Stimulated activated CD8-positive, alpha-beta memory T cell treated with anti-CD3 and anti-CD28 coated beads, Interleukin-15, amount 100 ng/mL, for 48 hours (primary cell): ENCODE measurements at regions not wholly inside any gene's neighbourhood (a gene's known extent, or its start where the extent isn't known, plus 50 kb on each side); places are given as distances from the start of the nearest gene placed in this dataset.
"Not testable (repeated sequence)": the region's sequence is repeated elsewhere in the genome, so short reads cannot be mapped to it uniquely, and the experiment has no call there.

ENCODE experiments used
- DNase-seq, 2 donors: peaks; one replicate each; pipeline ENCODE4 v3.0.0-alpha.2; 2020; ENCODE audit warnings: low read depth in 2 of 2

- DNase-seq = no peak
Observed at GRCh38 chr15:35928847-35929246, 382.9 kb upstream of the DPH6 start.

GRCh38 chr15:35929740-35930444 lies 383.9 kb upstream of the DPH6 start:
- no peak for DNase-seq

DNA sequence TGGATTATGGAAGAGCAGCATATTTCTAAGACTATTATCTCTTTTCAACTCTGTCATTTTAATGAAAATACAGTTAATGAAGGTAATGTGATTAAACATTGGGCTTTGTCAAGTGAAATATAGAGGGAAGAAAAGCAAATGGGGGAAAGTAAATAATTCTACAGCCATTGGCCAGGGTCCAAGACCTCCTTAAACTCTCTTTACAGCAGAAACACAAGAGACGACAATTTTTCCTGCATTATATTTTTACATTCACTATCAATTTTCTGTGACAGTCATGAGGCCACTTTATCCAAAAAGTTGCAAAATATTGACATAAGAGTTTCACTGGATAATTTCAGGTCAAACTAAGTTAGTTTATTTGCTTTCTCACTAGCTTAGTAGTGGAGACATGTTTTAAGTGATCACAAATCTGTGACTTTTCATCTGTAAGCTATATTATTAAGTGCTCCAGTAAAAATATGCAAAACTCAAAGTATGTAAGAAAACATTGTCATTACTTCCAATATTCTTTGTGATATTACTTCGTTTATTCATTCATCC lies 385.9 kb upstream of the DPH6 start:
- no peak for DNase-seq

DNA sequence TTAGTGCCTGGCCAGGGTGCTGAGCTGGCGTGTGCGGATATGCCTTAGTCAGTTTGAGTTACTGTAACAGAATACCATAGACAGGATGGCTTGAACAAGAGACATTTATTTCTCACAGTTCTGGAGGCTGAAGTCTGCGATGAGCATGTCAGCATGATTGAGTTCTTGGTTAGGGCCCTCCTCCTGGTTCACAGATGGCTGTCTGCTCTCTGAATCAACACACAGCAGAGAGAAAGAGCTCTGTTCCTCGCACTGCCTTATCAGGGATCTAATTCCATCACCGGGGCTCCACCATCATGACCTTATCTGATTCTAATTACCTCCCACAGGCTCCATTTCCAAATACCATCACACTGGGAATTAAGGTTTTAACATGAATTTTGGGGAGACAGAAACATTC lies 386.6 kb upstream of the DPH6 start:
- DNase-seq = no peak

DNA sequence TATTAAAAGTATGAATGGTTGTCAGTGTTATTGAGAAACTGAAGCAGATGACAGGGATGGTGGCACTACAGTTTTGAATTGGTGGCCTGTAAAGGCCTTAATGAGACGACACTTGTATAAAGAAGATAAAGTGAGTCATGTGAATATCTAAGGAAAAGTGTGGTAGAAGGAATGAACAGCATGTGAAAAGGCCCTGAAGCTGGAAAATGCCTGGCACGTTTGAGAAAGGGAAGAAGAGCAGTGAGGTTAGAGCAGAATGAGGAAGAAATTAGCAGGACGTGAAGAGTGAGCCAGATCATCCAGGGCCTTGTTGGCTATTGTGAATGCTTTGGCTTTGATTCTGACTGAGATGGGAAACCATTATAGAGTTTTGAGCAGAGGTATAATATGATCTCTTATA lies 387.6 kb upstream of the DPH6 start:
- no peak for DNase-seq

DNA sequence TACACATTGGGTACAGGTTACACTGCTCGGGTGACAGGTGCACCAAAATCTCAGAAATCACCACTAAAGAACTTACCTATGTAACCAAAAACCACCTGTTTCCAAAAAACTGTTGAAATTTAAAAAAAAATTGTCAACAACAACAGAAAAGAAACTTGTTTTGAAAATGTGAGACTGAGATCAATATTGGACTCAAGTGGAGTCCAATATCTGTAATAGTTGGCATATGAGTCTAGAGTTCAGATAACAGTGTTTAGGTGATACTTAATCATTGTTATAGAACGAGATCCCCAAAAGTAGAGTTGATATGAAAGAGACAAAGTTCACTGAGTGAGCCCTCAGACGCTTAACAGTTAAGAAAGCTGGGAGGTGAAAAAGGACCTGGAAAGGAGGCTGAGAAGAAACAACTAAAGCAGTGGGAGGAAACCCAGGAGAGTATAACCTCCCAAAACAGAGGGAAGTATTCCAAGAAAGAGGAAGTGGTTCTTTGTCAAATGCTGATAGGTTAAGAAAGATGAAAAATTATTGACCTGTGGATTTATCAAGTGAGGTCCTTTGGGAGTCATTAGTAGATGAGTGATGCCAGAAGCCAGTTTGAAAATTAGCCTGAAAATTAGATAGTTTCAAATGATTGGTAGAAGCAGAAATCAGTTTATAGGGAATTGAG lies 388.6 kb upstream of the DPH6 start:
- DNase-seq = no peak

GRCh38 chr15:35936284-35936683 lies 390.3 kb upstream of the DPH6 start:
- DNase-seq = no peak

GRCh38 chr15:35937380-35937779 lies 391.4 kb upstream of the DPH6 start:
- DNase-seq = no peak

DNA sequence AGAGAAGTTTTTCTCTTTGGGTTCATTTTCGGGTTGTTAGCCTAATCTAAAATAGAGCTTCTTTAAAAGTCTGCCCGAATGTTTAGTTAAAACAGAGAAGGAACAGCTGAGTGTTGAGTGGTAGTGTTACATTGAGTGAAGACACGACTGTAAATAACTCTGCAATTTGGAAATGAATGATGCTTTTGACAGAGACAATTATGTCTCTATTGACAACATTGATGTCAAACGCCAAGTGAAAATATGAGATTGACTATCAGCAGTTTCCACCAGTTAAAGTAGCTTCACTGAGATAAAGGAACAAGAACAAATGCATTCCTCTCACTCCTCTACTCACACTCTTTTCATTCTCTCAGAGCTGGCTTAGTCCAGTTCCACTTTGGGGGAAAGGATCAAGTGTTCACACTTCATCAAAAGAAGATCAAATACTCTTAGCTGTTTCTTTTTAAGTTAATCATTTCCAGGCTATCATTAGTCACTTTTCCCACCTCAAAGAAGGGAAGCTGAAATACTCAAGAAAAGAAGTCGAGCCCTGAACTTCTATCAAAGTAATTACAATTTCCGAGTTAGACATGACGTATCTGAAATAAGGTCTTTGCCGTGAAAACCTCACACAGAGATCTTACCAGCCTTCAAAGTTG lies 399.1 kb upstream of the DPH6 start:
- DNase-seq = no peak

GRCh38 chr15:35953424-35953823 lies 407.5 kb upstream of the DPH6 start:
- no peak for DNase-seq

- DNase-seq = no peak
Observed at GRCh38 chr15:35956056-35956455, 410.1 kb upstream of the DPH6 start.

DNA sequence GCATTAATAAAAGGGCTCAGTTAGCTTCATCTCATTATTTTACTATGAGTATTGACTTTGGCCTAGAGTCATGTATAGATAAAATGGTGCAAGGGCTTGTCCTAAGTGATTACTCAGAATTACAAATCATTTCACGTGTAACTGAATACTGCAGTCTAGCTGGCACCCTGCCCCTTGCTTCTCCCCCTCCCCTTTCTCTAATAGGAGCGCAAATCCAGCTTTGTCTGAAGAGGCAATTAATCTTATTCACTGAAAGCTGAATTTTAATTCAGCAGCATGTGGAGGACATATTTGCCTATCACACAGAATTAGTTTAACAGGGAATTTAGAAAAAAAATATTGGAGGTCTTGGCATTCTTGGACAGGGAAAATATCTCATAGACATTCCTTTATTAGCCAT lies 412.1 kb upstream of the DPH6 start:
- DNase-seq = no peak

DNA sequence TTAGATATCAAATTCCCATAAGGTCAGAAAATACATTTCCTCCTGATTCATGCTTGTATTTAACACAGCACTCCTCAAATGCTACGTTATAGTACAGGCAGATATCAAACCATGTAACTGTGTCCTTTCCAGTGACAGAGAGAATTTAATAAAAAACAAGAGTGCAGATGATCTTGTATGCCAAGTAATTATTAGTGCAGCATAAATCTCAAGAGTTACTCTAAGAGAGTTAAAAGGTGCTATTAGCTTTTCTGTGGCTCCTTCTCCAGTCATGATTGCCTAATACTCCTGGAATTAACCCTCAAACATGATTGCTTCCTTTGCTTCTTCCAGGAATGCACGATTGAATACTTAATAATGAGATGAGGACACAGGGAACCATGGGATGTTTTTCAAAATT lies 413.0 kb upstream of the DPH6 start:
- DNase-seq = no peak

GRCh38 chr15:35963326-35963725 lies 417.4 kb upstream of the DPH6 start:
- DNase-seq = no peak

- no peak for DNase-seq
Observed at GRCh38 chr15:35966781-35967180, 420.8 kb upstream of the DPH6 start.

DNA sequence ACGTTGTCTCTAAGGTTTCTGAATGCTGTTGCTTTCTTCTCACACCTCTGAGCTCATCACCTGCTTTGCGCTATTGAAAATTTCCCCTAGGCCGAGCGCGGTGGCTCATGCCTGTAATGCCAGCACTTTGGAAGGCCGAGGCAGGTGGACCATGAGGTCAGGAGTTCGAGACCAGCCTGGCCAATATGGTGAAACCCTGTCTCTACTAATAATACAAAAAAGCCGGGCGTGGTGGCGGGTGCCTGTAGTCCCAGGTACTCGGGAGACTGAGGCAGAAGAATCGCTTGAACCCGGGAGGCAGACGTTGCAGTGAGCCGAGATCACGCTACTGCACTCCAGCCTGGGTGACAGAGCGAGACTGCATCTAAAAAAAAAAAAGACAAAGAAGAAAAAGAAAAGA lies 422.0 kb upstream of the DPH6 start:
- not testable (repeated sequence) for DNase-seq

- no peak for DNase-seq
Observed at GRCh38 chr15:35973029-35973428, 427.1 kb upstream of the DPH6 start.

DNA sequence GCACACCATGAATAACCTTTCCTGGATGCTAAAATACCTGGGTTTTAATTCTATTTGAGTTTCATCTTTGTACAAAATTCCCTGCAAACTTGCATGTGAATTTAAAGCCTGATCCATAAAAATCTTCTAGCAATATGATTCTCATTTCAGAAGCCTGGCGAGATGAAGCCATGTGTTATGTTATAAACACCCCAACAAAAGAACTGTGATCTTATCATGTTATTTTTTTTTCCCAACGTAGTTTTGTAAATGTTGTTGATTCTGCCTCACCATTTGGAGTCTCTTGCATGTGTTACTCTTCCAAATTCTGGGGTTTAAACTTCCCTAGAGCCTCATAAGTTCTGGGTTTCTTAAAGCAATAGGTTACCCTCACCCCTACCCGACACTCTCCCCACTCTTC lies 428.1 kb upstream of the DPH6 start:
- DNase-seq = no peak

DNA sequence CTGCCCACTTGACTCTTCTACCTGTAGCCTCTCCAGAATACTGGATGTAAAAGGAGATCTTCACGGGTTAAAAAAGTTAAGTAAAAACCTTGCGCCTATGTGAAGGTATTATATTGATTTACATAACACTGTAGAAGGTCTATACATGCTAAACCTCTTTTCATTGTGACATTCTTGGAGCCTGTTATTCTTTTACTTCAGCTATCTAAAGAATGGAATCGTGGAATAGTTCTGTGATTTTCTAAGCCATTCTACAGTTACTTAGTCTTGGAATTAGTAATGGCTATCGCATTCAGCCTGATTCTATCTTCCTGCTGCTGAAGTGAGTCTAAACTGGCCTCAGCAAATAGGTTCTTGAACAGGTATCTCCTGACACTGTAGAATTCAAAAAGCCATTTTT lies 430.0 kb upstream of the DPH6 start:
- no peak for DNase-seq

- DNase-seq = no peak
Observed at GRCh38 chr15:35979608-35980007, 433.6 kb upstream of the DPH6 start.

DNA sequence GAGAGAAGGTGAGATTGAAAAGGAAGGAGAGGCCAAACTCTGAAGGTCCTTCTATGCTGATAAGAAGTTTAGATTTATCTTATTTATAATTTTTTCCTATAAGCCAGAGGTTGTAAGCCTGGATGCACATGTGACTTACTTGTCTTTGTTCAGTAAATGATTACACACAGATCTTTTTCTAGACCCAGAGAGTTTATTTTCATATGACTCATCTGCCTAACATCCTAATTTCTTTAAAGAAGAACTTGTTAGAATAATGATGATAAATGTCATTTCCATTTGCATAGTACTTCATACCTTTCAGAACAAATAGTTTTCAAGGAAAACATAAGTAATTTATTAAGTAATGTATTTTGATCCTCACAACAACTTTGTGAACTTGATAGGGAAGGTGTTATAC lies 434.8 kb upstream of the DPH6 start:
- no peak for DNase-seq

- no peak for DNase-seq
Observed at GRCh38 chr15:35986191-35986721, 440.3 kb upstream of the DPH6 start.

DNA sequence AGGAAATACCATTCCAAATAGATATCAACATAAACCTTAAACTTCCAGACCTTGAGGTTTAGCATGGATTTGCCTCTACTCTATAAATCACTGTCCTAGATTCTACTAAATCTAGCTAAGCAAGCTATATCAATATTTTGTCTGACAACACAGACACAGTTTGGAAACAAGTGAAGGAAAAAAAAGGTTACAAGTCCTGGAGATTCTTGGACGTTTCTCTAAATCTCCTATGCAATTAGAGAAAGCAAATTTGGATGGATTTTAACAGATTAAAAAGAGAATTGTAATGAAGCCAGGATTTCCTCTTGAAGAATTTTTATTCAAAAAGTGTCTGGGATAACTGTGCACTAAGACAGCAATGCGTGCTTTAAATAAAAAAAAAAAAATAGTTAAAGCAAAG lies 441.1 kb upstream of the DPH6 start:
- no peak for DNase-seq
